WTC11 (cell line): ENCODE measurements at regions not wholly inside any gene's neighbourhood (a gene's known extent, or its start where the extent isn't known, plus 50 kb on each side); places are given as distances from the start of the nearest gene placed in this dataset.

Source experiments
- ETV6 ChIP-seq: sonication (generic); formaldehyde crosslinking; IDR thresholded peaks from 2 replicates; pipeline ENCODE4 v1.8.1; 2022; ENCODE audit warnings: mild to moderate bottlenecking, missing genetic modification reagents
- FOXJ3 ChIP-seq: sonication (generic); formaldehyde crosslinking; IDR thresholded peaks from 2 replicates; pipeline ENCODE4 v1.9.0; 2021; ENCODE audit warnings: missing genetic modification reagents, mild to moderate bottlenecking, borderline replicate concordance
- NFYB ChIP-seq: sonication (generic); formaldehyde crosslinking; conservative IDR thresholded peaks from 2 replicates; pipeline ENCODE4 v1.8.0; 2022; ENCODE audit warnings: low read depth, missing genetic modification reagents
- SP1 ChIP-seq: sonication (generic); formaldehyde crosslinking; conservative IDR thresholded peaks from 2 replicates; pipeline ENCODE4 v1.8.1; 2022; ENCODE audit warnings: missing genetic modification reagents
- TF ChIP-seq, protein P1 (sequence below): sonication (generic); formaldehyde crosslinking; IDR thresholded peaks from 2 replicates; pipeline ENCODE4 v1.8.0; 2022; ENCODE audit warnings: mild to moderate bottlenecking, missing genetic modification reagents
- TF ChIP-seq, protein P2 (sequence below): fragments of 200-600 bp; IDR thresholded peaks from 2 replicates; pipeline ENCODE4 v1.8.0; 2022; ENCODE audit warnings: antibody characterized with exemption
- TF ChIP-seq, protein P3 (sequence below): sonication (generic); formaldehyde crosslinking; IDR thresholded peaks from 2 replicates; pipeline ENCODE4 v1.8.1; 2023; ENCODE audit warnings: mild to moderate bottlenecking, missing genetic modification reagents
- TF ChIP-seq, protein P4 (sequence below): sonication (generic); formaldehyde crosslinking; IDR thresholded peaks from 2 replicates; pipeline ENCODE4 v1.8.0; 2022; ENCODE audit warnings: mild to moderate bottlenecking, missing genetic modification reagents
- TF ChIP-seq, protein P5 (sequence below): sonication (generic); formaldehyde crosslinking; conservative IDR thresholded peaks from 2 replicates; pipeline ENCODE4 v1.8.1; 2022; ENCODE audit warnings: mild to moderate bottlenecking, missing genetic modification reagents

DNA sequence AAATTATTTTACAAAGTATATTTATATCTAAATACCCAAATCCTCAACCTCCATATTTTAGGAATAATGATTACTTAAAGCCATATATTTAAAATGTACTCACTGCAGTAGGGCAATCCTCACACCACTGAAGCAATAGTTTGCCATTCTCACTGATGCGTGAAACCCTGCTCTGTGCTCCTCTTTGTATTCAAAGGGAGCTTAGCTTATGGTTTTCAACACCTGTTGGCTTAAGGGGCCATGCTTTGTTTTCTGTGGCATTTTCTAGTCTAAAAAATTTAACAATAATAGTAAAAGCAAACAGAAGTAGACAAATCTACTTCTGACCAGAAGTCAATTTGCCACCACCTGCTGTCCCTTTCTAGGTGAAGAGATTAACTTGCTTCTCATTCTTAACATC is 294.6 kb downstream of the FLRT2 start:
- no peak for TF ChIP-seq ETV6 (CRISPR knock-in tag)
- TF ChIP-seq SP1 = no peak
- TF ChIP-seq, protein P1, sequence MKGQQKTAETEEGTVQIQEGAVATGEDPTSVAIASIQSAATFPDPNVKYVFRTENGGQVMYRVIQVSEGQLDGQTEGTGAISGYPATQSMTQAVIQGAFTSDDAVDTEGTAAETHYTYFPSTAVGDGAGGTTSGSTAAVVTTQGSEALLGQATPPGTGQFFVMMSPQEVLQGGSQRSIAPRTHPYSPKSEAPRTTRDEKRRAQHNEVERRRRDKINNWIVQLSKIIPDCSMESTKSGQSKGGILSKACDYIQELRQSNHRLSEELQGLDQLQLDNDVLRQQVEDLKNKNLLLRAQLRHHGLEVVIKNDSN (CRISPR knock-in tag) = no peak
- TF ChIP-seq, protein P2, sequence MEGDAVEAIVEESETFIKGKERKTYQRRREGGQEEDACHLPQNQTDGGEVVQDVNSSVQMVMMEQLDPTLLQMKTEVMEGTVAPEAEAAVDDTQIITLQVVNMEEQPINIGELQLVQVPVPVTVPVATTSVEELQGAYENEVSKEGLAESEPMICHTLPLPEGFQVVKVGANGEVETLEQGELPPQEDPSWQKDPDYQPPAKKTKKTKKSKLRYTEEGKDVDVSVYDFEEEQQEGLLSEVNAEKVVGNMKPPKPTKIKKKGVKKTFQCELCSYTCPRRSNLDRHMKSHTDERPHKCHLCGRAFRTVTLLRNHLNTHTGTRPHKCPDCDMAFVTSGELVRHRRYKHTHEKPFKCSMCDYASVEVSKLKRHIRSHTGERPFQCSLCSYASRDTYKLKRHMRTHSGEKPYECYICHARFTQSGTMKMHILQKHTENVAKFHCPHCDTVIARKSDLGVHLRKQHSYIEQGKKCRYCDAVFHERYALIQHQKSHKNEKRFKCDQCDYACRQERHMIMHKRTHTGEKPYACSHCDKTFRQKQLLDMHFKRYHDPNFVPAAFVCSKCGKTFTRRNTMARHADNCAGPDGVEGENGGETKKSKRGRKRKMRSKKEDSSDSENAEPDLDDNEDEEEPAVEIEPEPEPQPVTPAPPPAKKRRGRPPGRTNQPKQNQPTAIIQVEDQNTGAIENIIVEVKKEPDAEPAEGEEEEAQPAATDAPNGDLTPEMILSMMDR = no peak
- TF ChIP-seq, protein P3, sequence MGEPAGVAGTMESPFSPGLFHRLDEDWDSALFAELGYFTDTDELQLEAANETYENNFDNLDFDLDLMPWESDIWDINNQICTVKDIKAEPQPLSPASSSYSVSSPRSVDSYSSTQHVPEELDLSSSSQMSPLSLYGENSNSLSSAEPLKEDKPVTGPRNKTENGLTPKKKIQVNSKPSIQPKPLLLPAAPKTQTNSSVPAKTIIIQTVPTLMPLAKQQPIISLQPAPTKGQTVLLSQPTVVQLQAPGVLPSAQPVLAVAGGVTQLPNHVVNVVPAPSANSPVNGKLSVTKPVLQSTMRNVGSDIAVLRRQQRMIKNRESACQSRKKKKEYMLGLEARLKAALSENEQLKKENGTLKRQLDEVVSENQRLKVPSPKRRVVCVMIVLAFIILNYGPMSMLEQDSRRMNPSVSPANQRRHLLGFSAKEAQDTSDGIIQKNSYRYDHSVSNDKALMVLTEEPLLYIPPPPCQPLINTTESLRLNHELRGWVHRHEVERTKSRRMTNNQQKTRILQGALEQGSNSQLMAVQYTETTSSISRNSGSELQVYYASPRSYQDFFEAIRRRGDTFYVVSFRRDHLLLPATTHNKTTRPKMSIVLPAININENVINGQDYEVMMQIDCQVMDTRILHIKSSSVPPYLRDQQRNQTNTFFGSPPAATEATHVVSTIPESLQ = no peak
- TF ChIP-seq, protein P4, sequence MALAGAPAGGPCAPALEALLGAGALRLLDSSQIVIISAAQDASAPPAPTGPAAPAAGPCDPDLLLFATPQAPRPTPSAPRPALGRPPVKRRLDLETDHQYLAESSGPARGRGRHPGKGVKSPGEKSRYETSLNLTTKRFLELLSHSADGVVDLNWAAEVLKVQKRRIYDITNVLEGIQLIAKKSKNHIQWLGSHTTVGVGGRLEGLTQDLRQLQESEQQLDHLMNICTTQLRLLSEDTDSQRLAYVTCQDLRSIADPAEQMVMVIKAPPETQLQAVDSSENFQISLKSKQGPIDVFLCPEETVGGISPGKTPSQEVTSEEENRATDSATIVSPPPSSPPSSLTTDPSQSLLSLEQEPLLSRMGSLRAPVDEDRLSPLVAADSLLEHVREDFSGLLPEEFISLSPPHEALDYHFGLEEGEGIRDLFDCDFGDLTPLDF (CRISPR knock-in tag) = no peak
- TF ChIP-seq NFYB (CRISPR knock-in tag) = no peak
- TF ChIP-seq, protein P5, sequence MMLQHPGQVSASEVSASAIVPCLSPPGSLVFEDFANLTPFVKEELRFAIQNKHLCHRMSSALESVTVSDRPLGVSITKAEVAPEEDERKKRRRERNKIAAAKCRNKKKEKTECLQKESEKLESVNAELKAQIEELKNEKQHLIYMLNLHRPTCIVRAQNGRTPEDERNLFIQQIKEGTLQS (CRISPR knock-in tag) = no peak
- no peak for TF ChIP-seq FOXJ3
